ENCODE measurements at regions not wholly inside any gene's neighbourhood (a gene's known extent, or its start where the extent isn't known, plus 50 kb on each side); places are given as distances from the start of the nearest gene placed in this dataset.

DNA sequence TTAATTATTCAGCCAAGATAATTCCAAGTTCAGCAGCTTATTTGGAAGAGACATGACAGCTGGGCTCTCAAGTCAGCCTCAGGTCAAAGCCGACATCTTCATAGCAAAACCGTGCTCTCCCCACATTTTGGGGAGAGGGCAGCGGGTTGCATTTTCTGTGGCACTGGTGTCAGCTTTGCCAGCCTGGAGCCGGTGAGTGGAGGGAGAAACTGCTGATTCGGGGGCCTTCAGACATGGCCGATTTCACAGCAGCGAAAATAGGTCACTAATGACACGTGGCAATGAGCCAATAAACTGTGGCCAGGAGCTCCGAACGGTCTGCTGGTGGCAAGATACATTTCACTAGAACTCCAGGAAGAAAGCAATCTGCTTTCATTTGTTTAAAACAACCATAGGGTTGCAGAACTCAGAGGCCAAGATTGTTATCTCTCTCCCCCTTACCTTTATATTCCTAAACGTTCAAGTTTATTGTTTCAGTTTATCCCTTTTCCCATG lies 173.2 kb downstream of the CAND1 start:
- no peak for TF ChIP-seq EZH2 (IDR thresholded peaks at IDR 0.05; ENCODE audit: low read depth)
- TF ChIP-seq, protein P1, sequence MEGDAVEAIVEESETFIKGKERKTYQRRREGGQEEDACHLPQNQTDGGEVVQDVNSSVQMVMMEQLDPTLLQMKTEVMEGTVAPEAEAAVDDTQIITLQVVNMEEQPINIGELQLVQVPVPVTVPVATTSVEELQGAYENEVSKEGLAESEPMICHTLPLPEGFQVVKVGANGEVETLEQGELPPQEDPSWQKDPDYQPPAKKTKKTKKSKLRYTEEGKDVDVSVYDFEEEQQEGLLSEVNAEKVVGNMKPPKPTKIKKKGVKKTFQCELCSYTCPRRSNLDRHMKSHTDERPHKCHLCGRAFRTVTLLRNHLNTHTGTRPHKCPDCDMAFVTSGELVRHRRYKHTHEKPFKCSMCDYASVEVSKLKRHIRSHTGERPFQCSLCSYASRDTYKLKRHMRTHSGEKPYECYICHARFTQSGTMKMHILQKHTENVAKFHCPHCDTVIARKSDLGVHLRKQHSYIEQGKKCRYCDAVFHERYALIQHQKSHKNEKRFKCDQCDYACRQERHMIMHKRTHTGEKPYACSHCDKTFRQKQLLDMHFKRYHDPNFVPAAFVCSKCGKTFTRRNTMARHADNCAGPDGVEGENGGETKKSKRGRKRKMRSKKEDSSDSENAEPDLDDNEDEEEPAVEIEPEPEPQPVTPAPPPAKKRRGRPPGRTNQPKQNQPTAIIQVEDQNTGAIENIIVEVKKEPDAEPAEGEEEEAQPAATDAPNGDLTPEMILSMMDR (conservative IDR thresholded peaks at IDR 0.05): no peak
- H3K4me2 ChIP-seq: no peak overlapping the region
- H3K27me3 ChIP-seq (ENCODE audit: insufficient read depth, low read depth): no peaks in the 10 kb centered on the region
- intact Hi-C loops (cut with micrococcal nuclease; ENCODE audit: unreplicated experiment): loop anchor here (2.0 to 5.0 kb wide), 3 partner anchors 40 to 500 kb away; partner anchors contain the start of gene DYRK2
- H3F3A ChIP-seq (ENCODE audit: insufficient read depth, low read depth): no peaks in the 10 kb centered on the region
- H4K20me1 ChIP-seq (ENCODE audit: insufficient read depth): no peaks in the 10 kb centered on the region
- H3K79me2 ChIP-seq (ENCODE audit: low read depth): no peaks in the 10 kb centered on the region
- H3K27ac ChIP-seq: no peak overlapping the region
- H3K36me3 ChIP-seq (ENCODE audit: low read depth): no peaks in the 10 kb centered on the region
- no peak for DNase-seq
- no peak overlapping the region for H2AFZ ChIP-seq
- no peaks in the 10 kb centered on the region; the same call in 1 of the 2 replicates for H3K9me2 ChIP-seq (ENCODE audit: insufficient read depth)
- no peaks in the 10 kb centered on the region for H3K4me1 ChIP-seq (replicated peaks; ENCODE audit: insufficient read depth)
- CTCF ChIA-PET: interaction anchor here (0.6 to 0.7 kb wide), 2 partner anchors 9 to 85 kb away, joined by 3 read pairs; no protein-coding TSS in a partner anchor
- H3K4me3 ChIP-seq: no peak overlapping the region
- no peaks in the 10 kb centered on the region for H3K9me3 ChIP-seq (ENCODE audit: insufficient read depth, low read depth)
- no TSS peak for BruUV-seq (replicated peaks)
- POLR2A ChIA-PET (ENCODE audit: unreplicated experiment): no interaction called here

DNA sequence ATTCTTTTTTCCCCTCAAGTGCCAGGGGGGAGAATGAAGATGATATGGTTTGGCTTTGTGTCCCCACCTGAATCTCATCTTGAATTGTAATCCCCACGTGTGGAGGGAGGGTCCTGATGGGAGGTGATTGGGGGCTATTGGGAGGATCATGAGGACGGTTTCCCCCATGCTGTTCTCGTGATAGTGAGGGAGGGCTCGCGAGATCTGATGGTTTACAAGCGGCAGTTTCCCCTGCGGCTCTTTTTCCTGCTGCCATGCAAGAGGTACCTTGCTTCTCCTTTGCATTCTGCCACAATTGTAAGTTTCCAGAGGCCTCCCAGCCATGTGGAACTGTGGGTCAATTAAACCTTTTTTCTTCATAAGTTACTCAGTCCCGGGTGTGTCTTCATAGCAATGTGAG lies 173.7 kb downstream of the CAND1 start:
- no peak overlapping the region for H2AFZ ChIP-seq
- no TSS peak for BruUV-seq (replicated peaks)
- DNase-seq: no peak
- H3K4me1 ChIP-seq (replicated peaks; ENCODE audit: insufficient read depth): no peaks in the 10 kb centered on the region
- H3K27ac ChIP-seq: no peak overlapping the region
- H3K79me2 ChIP-seq (ENCODE audit: low read depth): no peaks in the 10 kb centered on the region
- no peak overlapping the region for H3K4me3 ChIP-seq
- TF ChIP-seq, protein P1 (conservative IDR thresholded peaks at IDR 0.05): no peak
- TF ChIP-seq EZH2 (IDR thresholded peaks at IDR 0.05; ENCODE audit: low read depth): no peak
- POLR2A ChIA-PET (ENCODE audit: unreplicated experiment): no interaction called here
- no peaks in the 10 kb centered on the region for H3F3A ChIP-seq (ENCODE audit: insufficient read depth, low read depth)
- intact Hi-C loops (cut with micrococcal nuclease; ENCODE audit: unreplicated experiment): loop anchor here (2.0 to 5.0 kb wide), 3 partner anchors 39 to 499 kb away; partner anchors contain the start of gene DYRK2
- no peak overlapping the region for H3K4me2 ChIP-seq
- no peaks in the 10 kb centered on the region for H3K9me2 ChIP-seq (ENCODE audit: insufficient read depth)
- CTCF ChIA-PET: interaction anchor here (0.6 to 0.7 kb wide), 2 partner anchors 8 to 85 kb away, joined by 3 read pairs; no protein-coding TSS in a partner anchor
- H4K20me1 ChIP-seq (ENCODE audit: insufficient read depth): no peaks in the 10 kb centered on the region
- no peaks in the 10 kb centered on the region for H3K27me3 ChIP-seq (ENCODE audit: insufficient read depth, low read depth)
- no peaks in the 10 kb centered on the region for H3K9me3 ChIP-seq (ENCODE audit: insufficient read depth, low read depth)
- H3K36me3 ChIP-seq (ENCODE audit: low read depth): no peaks in the 10 kb centered on the region

DNA sequence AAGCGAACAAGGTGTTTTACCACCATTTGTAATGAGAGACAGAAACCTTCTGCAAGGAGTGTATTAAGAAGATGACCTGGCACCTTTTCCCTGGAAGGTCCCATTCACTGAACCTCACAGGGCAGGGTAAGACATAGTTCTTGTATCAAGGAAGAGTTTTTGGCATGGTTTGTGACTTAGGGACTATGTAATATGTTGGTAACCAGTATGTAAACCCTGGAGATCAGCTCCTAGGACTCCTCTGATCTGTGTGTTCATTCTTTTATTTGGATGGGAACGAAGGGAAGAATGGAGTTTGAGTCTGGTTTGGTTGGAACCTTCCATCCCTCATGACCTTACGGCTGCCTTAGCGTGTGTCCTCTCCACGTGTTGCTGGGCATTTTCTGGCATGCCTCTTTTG lies 175.4 kb downstream of the CAND1 start:
- Histone ChIP-seq H3K27me3 (ENCODE audit: insufficient read depth, low read depth) (no peaks in the 10 kb centered on the region), H3K9me2 (ENCODE audit: insufficient read depth) (no peaks in the 10 kb centered on the region), H3K79me2 (ENCODE audit: low read depth) (no peaks in the 10 kb centered on the region), H3K4me1 (replicated peaks; ENCODE audit: insufficient read depth) (no peaks in the 10 kb centered on the region), H4K20me1 (ENCODE audit: insufficient read depth) (no peaks in the 10 kb centered on the region), H2AFZ (no peak overlapping the region), H3K36me3 (ENCODE audit: low read depth) (no peaks in the 10 kb centered on the region), H3F3A (ENCODE audit: insufficient read depth, low read depth) (no peaks in the 10 kb centered on the region), H3K4me3 (no peak overlapping the region), H3K4me2 (no peak overlapping the region), H3K27ac (no peak overlapping the region), H3K9me3 (ENCODE audit: insufficient read depth, low read depth) (no peaks in the 10 kb centered on the region)
- intact Hi-C loops (cut with micrococcal nuclease; ENCODE audit: unreplicated experiment): loop anchor here (5.0 kb wide), 2 partner anchors 38 to 498 kb away; no protein-coding TSS in a partner anchor
- DNase-seq: no peak
- BruUV-seq (replicated peaks): no TSS peak
- TF ChIP-seq EZH2 (IDR thresholded peaks at IDR 0.05; ENCODE audit: low read depth): no peak
- TF ChIP-seq, protein P1 (conservative IDR thresholded peaks at IDR 0.05): no peak
- ChIA-PET CTCF (interaction anchor here (0.9 kb wide), 1 partner anchor 31 kb away, joined by 3 read pairs; no protein-coding TSS in a partner anchor), POLR2A (ENCODE audit: unreplicated experiment) (no interaction called here)
